ACC112 (cell line): ENCODE measurements at regions not wholly inside any gene's neighbourhood (a gene's known extent, or its start where the extent isn't known, plus 50 kb on each side); places are given as distances from the start of the nearest gene placed in this dataset.

ENCODE experiments used
- H2AFZ ChIP-seq: fragments of 200-600 bp; sonication (generic); one replicate; pipeline ENCODE4 v1.6.0; 2017; ENCODE audit warnings: antibody characterized with exemption, low read length; ENCODE audit not compliant: unreplicated experiment
- H3K27ac ChIP-seq: fragments of 200-600 bp; sonication (generic); 2 replicates; pipeline ENCODE4 v1.5.1; 2014; ENCODE audit warnings: low read depth, mild to moderate bottlenecking, antibody characterized with exemption, low read length, moderate library complexity
- H3K27me3 ChIP-seq: fragments of 200-600 bp; sonication (generic); 2 replicates; pipeline ENCODE4 v1.6.1; 2014; ENCODE audit warnings: mild to moderate bottlenecking, antibody characterized with exemption, low read length, moderate library complexity, mixed read lengths; ENCODE audit not compliant: insufficient read depth
- H3K36me3 ChIP-seq: fragments of 200-600 bp; sonication (generic); 2 replicates; pipeline ENCODE4 v1.6.1; 2016; ENCODE audit warnings: mild to moderate bottlenecking, antibody characterized with exemption, low read length, moderate library complexity, mixed read lengths; ENCODE audit not compliant: insufficient read depth
- H3K4me1 ChIP-seq: fragments of 200-600 bp; sonication (generic); one replicate; pipeline ENCODE4 v1.6.1; 2016; ENCODE audit warnings: low read length, mixed read lengths; ENCODE audit not compliant: insufficient read depth, unreplicated experiment, control insufficient read depth
- H3K4me3 ChIP-seq: fragments of 200-600 bp; sonication (generic); 2 replicates; pipeline ENCODE4 v1.5.1; 2014; ENCODE audit warnings: mild to moderate bottlenecking, low read depth, low read length
- H3K79me2 ChIP-seq: fragments of 200-600 bp; sonication (generic); one replicate; pipeline ENCODE4 v1.6.0; 2016; ENCODE audit warnings: low read length; ENCODE audit not compliant: control insufficient read depth, unreplicated experiment, insufficient read depth

DNA sequence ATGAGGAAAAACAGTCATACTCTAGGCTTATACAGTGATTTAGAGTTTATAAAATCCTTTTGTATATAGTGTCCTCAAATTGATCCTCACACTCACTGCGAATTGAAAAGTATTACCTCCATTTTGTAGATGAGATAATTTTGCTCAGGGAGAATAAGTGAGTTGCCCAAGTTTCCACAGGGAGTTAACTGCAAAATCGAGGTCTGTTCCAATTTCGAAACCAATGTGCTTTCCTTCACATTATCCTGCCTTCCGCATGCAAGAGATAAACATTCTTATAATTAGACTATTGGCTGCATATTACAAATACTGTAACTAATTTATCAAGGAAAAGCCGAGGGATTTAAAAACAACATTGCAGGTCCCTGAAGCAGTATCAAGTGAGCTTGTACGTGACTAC is 667.0 kb downstream of the SQOR start:
- Histone ChIP-seq H3K4me3 (no peak overlapping the region), H3K27ac (no peak overlapping the region), H3K36me3 (no peaks in the 10 kb centered on the region), H3K79me2 (no peaks in the 10 kb centered on the region), H3K4me1 (no peaks in the 10 kb centered on the region), H2AFZ (no peak overlapping the region), H3K27me3 (no peaks in the 10 kb centered on the region)

DNA sequence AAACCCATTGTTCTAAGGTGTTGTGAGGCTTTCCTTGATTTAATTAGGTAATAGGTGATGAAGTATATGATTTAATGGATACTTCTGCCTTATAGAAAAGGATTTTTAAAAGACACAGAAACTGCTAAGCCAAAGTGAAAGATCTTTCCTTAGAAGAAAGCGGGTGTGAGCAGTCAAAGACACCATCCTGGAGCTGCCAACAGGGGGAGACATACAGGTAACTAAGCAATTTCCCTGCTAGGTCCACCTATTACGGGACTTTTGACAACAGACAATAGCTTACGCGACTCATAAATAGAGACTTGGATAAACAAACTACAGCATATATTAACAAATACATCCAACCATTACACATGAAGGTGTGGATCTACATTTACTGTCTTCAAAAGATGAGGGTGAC is 669.5 kb downstream of the SQOR start:
- H3K36me3 ChIP-seq, result no peaks in the 10 kb centered on the region
- H3K4me3 ChIP-seq, result no peak overlapping the region
- H3K4me1 ChIP-seq, result no peaks in the 10 kb centered on the region
- no peaks in the 10 kb centered on the region for H3K27me3 ChIP-seq
- H3K79me2 ChIP-seq, result no peaks in the 10 kb centered on the region
- no peak overlapping the region for H3K27ac ChIP-seq
- H2AFZ ChIP-seq, result no peak overlapping the region

- no peak overlapping the region for H3K27ac ChIP-seq
- no peak overlapping the region for H2AFZ ChIP-seq
- no peaks in the 10 kb centered on the region for H3K27me3 ChIP-seq
- no peak overlapping the region for H3K4me3 ChIP-seq
- no peaks in the 10 kb centered on the region for H3K36me3 ChIP-seq
- no peaks in the 10 kb centered on the region for H3K79me2 ChIP-seq
- no peaks in the 10 kb centered on the region for H3K4me1 ChIP-seq
Observed at GRCh38 chr15:46307746-46308145, 672.9 kb downstream of the SQOR start.

DNA sequence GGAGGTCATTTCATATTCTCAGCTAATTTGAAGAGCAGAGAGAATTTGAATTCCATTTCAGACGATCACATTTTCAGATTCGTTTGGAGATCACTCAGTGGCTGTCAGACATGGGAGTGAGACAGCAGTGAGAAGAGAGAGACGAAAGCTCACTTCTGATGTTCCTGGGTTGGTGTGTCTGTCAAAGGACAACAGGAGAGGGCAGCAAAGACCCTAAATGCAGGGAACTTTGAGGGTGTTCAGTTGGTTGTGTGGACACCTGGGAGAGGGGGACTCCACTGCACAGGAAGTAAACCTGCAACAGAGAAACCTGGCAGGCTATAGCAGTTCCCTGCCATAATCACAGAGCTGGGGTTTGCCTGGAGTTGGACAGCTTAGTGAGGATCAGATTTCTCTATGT is 675.1 kb downstream of the SQOR start:
- no peaks in the 10 kb centered on the region for H3K36me3 ChIP-seq
- H2AFZ ChIP-seq, result no peak overlapping the region
- H3K4me1 ChIP-seq, result no peaks in the 10 kb centered on the region
- no peak overlapping the region for H3K4me3 ChIP-seq
- no peaks in the 10 kb centered on the region for H3K27me3 ChIP-seq
- H3K79me2 ChIP-seq, result no peaks in the 10 kb centered on the region
- H3K27ac ChIP-seq, result no peak overlapping the region

DNA sequence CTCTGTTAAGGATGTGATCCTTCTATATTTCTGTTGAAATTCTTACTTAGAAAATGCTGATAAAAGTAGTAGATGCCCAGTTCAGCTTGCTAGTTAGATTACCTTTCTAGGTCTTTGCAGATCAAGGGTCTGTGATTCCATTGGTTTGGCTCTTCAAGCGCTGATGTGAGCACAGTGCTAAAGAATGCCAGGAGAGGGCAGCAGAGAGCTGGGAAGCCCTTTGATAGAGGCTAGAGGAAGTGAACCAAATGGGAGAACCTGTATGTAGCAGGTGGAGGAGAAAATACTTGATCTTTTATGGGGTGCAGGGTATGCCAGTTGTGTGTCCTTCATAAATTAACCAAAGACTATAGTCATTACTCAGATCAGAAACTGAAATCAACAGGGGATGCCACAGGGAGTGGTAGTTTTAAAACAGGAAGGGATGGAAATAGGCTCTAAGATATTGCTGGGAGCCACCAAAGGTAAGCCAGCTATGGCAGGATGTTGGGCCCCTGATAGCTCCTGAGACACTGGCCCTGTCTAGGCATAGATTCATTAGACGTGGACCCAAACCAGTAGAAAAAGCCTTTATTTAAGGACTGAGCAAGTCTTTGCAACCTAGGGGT is 677.4 kb downstream of the SQOR start:
- Histone ChIP-seq H2AFZ (no peak overlapping the region), H3K4me3 (no peak overlapping the region), H3K79me2 (no peaks in the 10 kb centered on the region), H3K4me1 (no peaks in the 10 kb centered on the region), H3K36me3 (no peaks in the 10 kb centered on the region), H3K27ac (no peak overlapping the region), H3K27me3 (no peaks in the 10 kb centered on the region)

- no peaks in the 10 kb centered on the region for H3K27me3 ChIP-seq
- H3K36me3 ChIP-seq, result no peaks in the 10 kb centered on the region
- H2AFZ ChIP-seq, result no peak overlapping the region
- H3K4me3 ChIP-seq, result no peak overlapping the region
- H3K27ac ChIP-seq, result no peak overlapping the region
- no peaks in the 10 kb centered on the region for H3K79me2 ChIP-seq
- no peaks in the 10 kb centered on the region for H3K4me1 ChIP-seq
Observed at GRCh38 chr15:46315434-46315833, 680.6 kb downstream of the SQOR start.

GRCh38 chr15:46316024-46316423 is 681.2 kb downstream of the SQOR start:
- Histone ChIP-seq H3K79me2 (no peaks in the 10 kb centered on the region), H3K4me1 (no peaks in the 10 kb centered on the region), H3K4me3 (no peak overlapping the region), H3K36me3 (no peaks in the 10 kb centered on the region), H3K27me3 (no peaks in the 10 kb centered on the region), H2AFZ (no peak overlapping the region), H3K27ac (no peak overlapping the region)

DNA sequence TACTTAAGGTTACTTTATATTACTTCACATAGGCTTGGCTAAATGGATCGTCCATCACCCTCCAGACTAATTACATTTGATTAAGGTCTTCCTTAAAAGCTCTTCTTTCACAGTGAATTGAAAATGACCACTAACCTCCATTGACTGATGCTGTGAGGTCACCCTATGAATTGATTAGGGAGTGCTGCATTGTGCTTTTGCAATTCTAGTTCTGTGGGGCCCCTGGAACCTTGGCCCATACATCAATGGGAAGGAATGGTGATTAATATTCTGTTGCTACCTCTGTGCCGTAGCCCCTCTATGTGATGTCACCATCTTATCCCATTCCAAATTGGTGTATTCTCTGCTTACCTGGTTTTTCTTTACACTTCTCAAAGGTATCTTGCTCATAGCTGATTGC is 682.2 kb downstream of the SQOR start:
- Histone ChIP-seq H3K36me3 (no peaks in the 10 kb centered on the region), H2AFZ (no peak overlapping the region), H3K27ac (no peak overlapping the region), H3K4me3 (no peak overlapping the region), H3K27me3 (no peaks in the 10 kb centered on the region), H3K79me2 (no peaks in the 10 kb centered on the region), H3K4me1 (no peaks in the 10 kb centered on the region)

DNA sequence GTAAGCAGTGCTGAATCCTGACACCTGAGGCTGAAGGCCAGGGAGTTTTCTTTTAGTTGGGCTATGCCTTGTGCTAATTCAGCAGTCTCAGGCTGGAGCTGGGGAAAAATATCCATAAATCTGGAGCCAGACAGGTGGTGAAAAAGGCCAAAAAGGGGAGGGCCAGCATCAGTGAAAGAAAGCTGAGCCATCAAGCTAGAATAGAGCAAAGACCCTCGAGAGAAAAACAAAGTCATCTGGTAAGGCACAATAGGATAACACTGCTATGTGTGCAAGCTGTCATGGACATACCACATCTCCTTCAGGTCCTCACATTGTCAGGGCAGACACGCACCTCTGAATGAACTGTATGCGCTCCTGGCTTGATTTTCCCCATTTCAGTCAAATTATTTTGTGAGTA is 687.9 kb downstream of the SQOR start:
- no peaks in the 10 kb centered on the region for H3K27me3 ChIP-seq
- no peak overlapping the region for H2AFZ ChIP-seq
- H3K36me3 ChIP-seq, result no peaks in the 10 kb centered on the region
- no peak overlapping the region for H3K4me3 ChIP-seq
- no peaks in the 10 kb centered on the region for H3K79me2 ChIP-seq
- no peak overlapping the region for H3K27ac ChIP-seq
- no peaks in the 10 kb centered on the region for H3K4me1 ChIP-seq

GRCh38 chr15:46326173-46326572 is 691.3 kb downstream of the SQOR start:
- H3K79me2 ChIP-seq, result no peaks in the 10 kb centered on the region
- no peaks in the 10 kb centered on the region for H3K27me3 ChIP-seq
- no peak overlapping the region for H2AFZ ChIP-seq
- no peak overlapping the region for H3K4me3 ChIP-seq
- no peaks in the 10 kb centered on the region for H3K36me3 ChIP-seq
- H3K27ac ChIP-seq, result no peak overlapping the region
- no peaks in the 10 kb centered on the region for H3K4me1 ChIP-seq

DNA sequence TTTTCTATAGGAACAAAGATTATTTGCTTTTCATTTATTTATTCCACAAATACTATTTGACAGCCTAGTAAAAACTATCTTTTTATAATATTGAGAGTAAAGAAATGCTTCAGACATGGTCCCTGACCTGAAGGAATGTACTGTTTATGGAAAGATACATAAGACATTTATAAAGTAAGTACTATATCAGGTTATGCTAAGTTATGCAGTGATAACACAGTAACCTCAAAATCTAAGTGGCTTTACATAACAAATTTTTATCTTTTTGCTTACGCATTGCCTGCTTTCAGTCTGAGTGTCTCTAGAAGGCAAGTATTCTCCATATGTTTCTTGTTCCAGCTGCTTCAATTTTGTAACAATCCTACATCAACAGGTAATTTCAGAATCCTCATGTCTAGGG is 694.0 kb downstream of the SQOR start:
- Histone ChIP-seq H3K27ac (no peak overlapping the region), H3K36me3 (no peaks in the 10 kb centered on the region), H3K79me2 (no peaks in the 10 kb centered on the region)

More for the DNA sequence above, 694.0 kb downstream of the SQOR start:
- H3K27me3 ChIP-seq, result no peaks in the 10 kb centered on the region
- H3K4me3 ChIP-seq, result no peak overlapping the region
- no peak overlapping the region for H2AFZ ChIP-seq
- no peaks in the 10 kb centered on the region for H3K4me1 ChIP-seq
